CD4-positive, alpha-beta T cell treated with Interleukin-17A for 4 hours (primary cell): ENCODE measurements at regions not wholly inside any gene's neighbourhood (a gene's known extent, or its start where the extent isn't known, plus 50 kb on each side); places are given as distances from the start of the nearest gene placed in this dataset.
"Not testable (repeated sequence)": the region's sequence is repeated elsewhere in the genome, so short reads cannot be mapped to it uniquely, and the experiment has no call there.

Experiments used
- DNase-seq: peaks from one replicate; pipeline ENCODE4 v3.0.0-alpha.2; 2020; ENCODE audit warnings: mixed read lengths

- no peak for DNase-seq
Measured at GRCh38 chr21:33971492-33972013, 55.9 kb upstream of the ATP5PO start.

- no peak for DNase-seq
Measured at GRCh38 chr21:33969581-33969980, 54.0 kb upstream of the ATP5PO start.

- DNase-seq = no peak
Measured at GRCh38 chr21:33968995-33969348, 53.4 kb upstream of the ATP5PO start.

- DNase-seq = no peak
Measured at GRCh38 chr21:33968080-33968994, 52.7 kb upstream of the ATP5PO start.

GRCh38 chr21:33967086-33967571, 51.5 kb upstream of the ATP5PO start:
- no peak for DNase-seq

- DNase-seq = no peak
Measured at GRCh38 chr21:33966324-33966949, 50.8 kb upstream of the ATP5PO start.

GRCh38 chr21:33965662-33966061, 50.1 kb upstream of the ATP5PO start:
- not testable (repeated sequence) for DNase-seq
